Erythroblast (primary cell): ENCODE measurements at regions not wholly inside any gene's neighbourhood (a gene's known extent, or its start where the extent isn't known, plus 50 kb on each side); places are given as distances from the start of the nearest gene placed in this dataset.

Experiments used
- GATA1 ChIP-seq: IDR thresholded peaks from 2 replicates; pipeline ENCODE4 v1.6.1; 2011; ENCODE audit warnings: low read depth, mild to moderate bottlenecking, control low read depth, low read length, moderate library complexity
- POLR2A ChIP-seq: IDR thresholded peaks from 2 replicates; pipeline ENCODE4 v1.6.1; 2011; ENCODE audit warnings: mild to moderate bottlenecking, low read length

DNA sequence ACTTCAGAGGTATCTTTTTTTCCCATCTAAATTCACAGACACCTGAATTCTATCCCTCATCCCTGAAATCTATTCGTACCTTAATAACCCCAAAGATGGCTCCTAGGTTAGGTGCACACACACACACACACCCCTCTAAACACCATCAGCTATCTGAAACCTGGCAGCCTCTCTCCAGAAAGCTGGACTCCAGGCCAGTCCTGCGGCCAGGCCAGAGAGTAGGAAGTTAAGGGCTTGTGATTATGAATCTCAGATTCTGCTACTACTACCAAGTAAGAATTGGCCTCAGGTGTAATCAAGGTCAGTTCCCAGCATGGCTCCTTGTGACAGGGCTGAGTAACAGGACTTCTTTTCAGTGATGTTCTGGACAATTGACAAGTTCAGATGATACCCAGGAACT is 244.2 kb upstream of the SERP2 start:
- TF ChIP-seq POLR2A (no peak), GATA1 (no peak)
